CD8-positive, alpha-beta memory T cell (primary cell): ENCODE measurements at regions not wholly inside any gene's neighbourhood (a gene's known extent, or its start where the extent isn't known, plus 50 kb on each side); places are given as distances from the start of the nearest gene placed in this dataset.
"Not testable (repeated sequence)": the region's sequence is repeated elsewhere in the genome, so short reads cannot be mapped to it uniquely, and the experiment has no call there.

Experiments used
- CTCF ChIA-PET: fragments of 350-600 bp; sonication (Branson Sonifier 250); formaldehyde crosslinking; loops from one replicate; lab custom pipeline; 2021; ENCODE audit warnings: antibody characterized with exemption; lab: Charles Lee
- POLR2A ChIA-PET: fragments of 350-600 bp; sonication (Branson Sonifier 250); formaldehyde crosslinking; loops from one replicate; lab custom pipeline; 2021; ENCODE audit warnings: antibody characterized with exemption; lab: Charles Lee
- DNase-seq, 5 donors: peaks; one replicate each; pipeline versions ENCODE4 v3.0.0 to v3.0.0-alpha.2; 2020 to 2022; ENCODE audit warnings: mixed read lengths in 1 of 5
- H3K27ac ChIP-seq: one replicate; pipeline ENCODE4 v1.7.0; 2013; ENCODE audit warnings: low read depth, mild to moderate bottlenecking, low read length, moderate library complexity
- H3K27me3 ChIP-seq: 2 replicates; pipeline ENCODE4 v1.7.0; 2013; ENCODE audit warnings: low read length, mild to moderate bottlenecking; ENCODE audit not compliant: insufficient read depth, poor library complexity, severe bottlenecking
- H3K36me3 ChIP-seq: 2 replicates; pipeline ENCODE4 v1.7.0; 2013; ENCODE audit warnings: mild to moderate bottlenecking, low read length, moderate library complexity; ENCODE audit not compliant: insufficient read depth
- H3K4me1 ChIP-seq: 2 replicates; pipeline ENCODE4 v1.7.0; 2013; ENCODE audit warnings: mild to moderate bottlenecking, low read length, moderate library complexity; ENCODE audit not compliant: insufficient read depth
- H3K4me3 ChIP-seq: 2 replicates; pipeline ENCODE4 v1.7.0; 2013; ENCODE audit warnings: mild to moderate bottlenecking, low read length
- H3K9me3 ChIP-seq: 2 replicates; pipeline ENCODE4 v1.7.0; 2013; ENCODE audit warnings: mild to moderate bottlenecking, low read length
- H3K27ac Mint-ChIP-seq, 8 donors: one replicate each; pipeline ENCODE4 v1.8.0; 2020 to 2021; ENCODE audit warnings: mixed read lengths in 8 of 8, mild to moderate bottlenecking in 6 of 8, inconsistent platforms in 3 of 8, moderate library complexity in 3 of 8
- H3K27me3 Mint-ChIP-seq, 2 donors: one replicate each; pipeline ENCODE4 v1.8.0; 2020 to 2021; ENCODE audit warnings: mixed read lengths in 2 of 2, mild to moderate bottlenecking in 1 of 2, moderate library complexity in 1 of 2
- H3K36me3 Mint-ChIP-seq, 3 donors: one replicate each; pipeline ENCODE4 v1.8.0; 2020 to 2021; ENCODE audit warnings: mixed read lengths in 3 of 3, inconsistent platforms in 1 of 3, mild to moderate bottlenecking in 1 of 3
- H3K4me1 Mint-ChIP-seq, 3 donors: one replicate each; pipeline ENCODE4 v1.8.0; 2020 to 2021; ENCODE audit warnings: mixed read lengths in 3 of 3, inconsistent platforms in 1 of 3, mild to moderate bottlenecking in 1 of 3
- H3K4me3 Mint-ChIP-seq, 7 donors: one replicate each; pipeline ENCODE4 v1.8.0; 2020 to 2021; ENCODE audit warnings: mixed read lengths in 7 of 7, mild to moderate bottlenecking in 6 of 7, moderate library complexity in 4 of 7, inconsistent platforms in 2 of 7
- H3K9me3 Mint-ChIP-seq, 5 donors: one replicate each; pipeline ENCODE4 v1.8.0; 2020 to 2022; ENCODE audit warnings: mixed read lengths in 5 of 5, mild to moderate bottlenecking in 3 of 5, moderate library complexity in 2 of 5, inconsistent platforms in 1 of 5

DNA sequence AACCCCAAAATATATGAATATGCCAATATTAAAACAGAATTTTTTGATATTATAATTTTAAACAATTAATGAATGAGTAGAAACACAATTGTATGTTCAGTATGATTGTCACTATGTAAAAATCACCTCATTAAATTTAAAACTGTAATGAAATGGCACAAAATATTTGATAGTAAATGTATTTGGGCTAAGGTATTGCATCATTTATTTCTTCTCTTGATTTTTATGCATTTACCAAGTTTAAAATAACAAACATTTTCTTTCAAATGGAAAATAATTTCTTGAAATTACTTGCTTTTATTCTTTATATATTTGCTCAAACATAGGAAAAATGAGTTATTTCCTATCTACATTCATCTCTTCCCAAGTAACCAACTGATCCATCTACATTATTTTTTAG lies 782.6 kb downstream of the KCNJ3 start:
- Histone ChIP-seq H3K9me3 (no peaks in the 10 kb centered on the region), H3K36me3 (no peaks in the 10 kb centered on the region), H3K4me3 (no peak overlapping the region), H3K27me3 (no peaks in the 10 kb centered on the region), H3K4me1 (no peaks in the 10 kb centered on the region), H3K27ac (no peak overlapping the region)
- CTCF ChIA-PET: no interaction called here
- H3K4me1 Mint-ChIP-seq: no peaks in the 10 kb centered on the region
- H3K27ac Mint-ChIP-seq: no peak overlapping the region
- no peaks in the 10 kb centered on the region for H3K27me3 Mint-ChIP-seq
- H3K4me3 Mint-ChIP-seq: no peak overlapping the region
- H3K36me3 Mint-ChIP-seq: no peaks in the 10 kb centered on the region
- POLR2A ChIA-PET: no interaction called here
- no peak for DNase-seq
- H3K9me3 Mint-ChIP-seq: peaks cover 0 to 5% (median 3%) of the 10 kb centered on the region in 5 donors

DNA sequence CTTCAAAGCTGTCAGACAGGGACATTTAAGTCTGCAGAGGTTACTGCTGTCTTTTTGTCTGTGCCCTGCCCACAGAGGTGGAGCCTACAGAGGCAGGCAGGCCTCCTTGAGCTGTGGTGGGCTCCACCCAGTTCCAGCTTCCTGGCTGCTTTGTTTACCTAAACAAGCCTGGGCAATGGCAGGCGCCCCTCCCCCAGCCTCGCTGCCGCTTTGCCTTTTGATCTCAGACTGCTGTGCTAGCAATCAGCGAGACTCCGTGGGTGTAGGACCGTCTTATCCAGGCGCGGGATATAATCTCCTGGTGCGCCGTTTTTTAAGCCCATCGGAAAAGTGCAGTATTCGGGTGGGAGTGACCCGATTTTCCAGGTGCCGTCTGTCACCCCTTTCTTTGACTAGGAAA lies 773.5 kb downstream of the KCNJ3 start:
- H3K27ac ChIP-seq, H3K9me3 ChIP-seq, CTCF ChIA-PET, H3K4me1 ChIP-seq, H3K4me3 Mint-ChIP-seq, H3K27me3 ChIP-seq, H3K27me3 Mint-ChIP-seq, DNase-seq, H3K9me3 Mint-ChIP-seq, H3K27ac Mint-ChIP-seq, H3K36me3 ChIP-seq, H3K4me3 ChIP-seq, H3K36me3 Mint-ChIP-seq, H3K4me1 Mint-ChIP-seq, POLR2A ChIA-PET: not testable (repeated sequence)

- H3K36me3 ChIP-seq: no peaks in the 10 kb centered on the region
- no peak overlapping the region for H3K27ac ChIP-seq
- Mint-ChIP-seq H3K4me3 (no peak overlapping the region), H3K4me1 (no peaks in the 10 kb centered on the region), H3K36me3 (no peaks in the 10 kb centered on the region), H3K27ac (no peak overlapping the region), H3K27me3 (no peaks in the 10 kb centered on the region), H3K9me3 (no peaks in the 10 kb centered on the region)
- ChIA-PET CTCF (no interaction called here), POLR2A (no interaction called here)
- H3K27me3 ChIP-seq: no peaks in the 10 kb centered on the region
- no peak overlapping the region for H3K4me3 ChIP-seq
- no peak for DNase-seq
- H3K4me1 ChIP-seq: no peaks in the 10 kb centered on the region
- no peaks in the 10 kb centered on the region for H3K9me3 ChIP-seq
Observed at GRCh38 chr2:155456222-155456621, 757.7 kb downstream of the KCNJ3 start.

GRCh38 chr2:155442755-155443372 lies 744.4 kb downstream of the KCNJ3 start:
- Histone ChIP-seq H3K4me3 (no peak overlapping the region), H3K27me3 (no peaks in the 10 kb centered on the region), H3K9me3 (no peaks in the 10 kb centered on the region), H3K36me3 (no peaks in the 10 kb centered on the region), H3K27ac (no peak overlapping the region), H3K4me1 (no peaks in the 10 kb centered on the region)
- Mint-ChIP-seq H3K27me3 (no peaks in the 10 kb centered on the region), H3K27ac (no peak overlapping the region), H3K4me3 (no peak overlapping the region), H3K4me1 (no peaks in the 10 kb centered on the region), H3K36me3 (no peaks in the 10 kb centered on the region), H3K9me3 (peaks cover 5 to 17% (median 6%) of the 10 kb centered on the region in 5 donors)
- no peak for DNase-seq
- ChIA-PET POLR2A (no interaction called here), CTCF (no interaction called here)

DNA sequence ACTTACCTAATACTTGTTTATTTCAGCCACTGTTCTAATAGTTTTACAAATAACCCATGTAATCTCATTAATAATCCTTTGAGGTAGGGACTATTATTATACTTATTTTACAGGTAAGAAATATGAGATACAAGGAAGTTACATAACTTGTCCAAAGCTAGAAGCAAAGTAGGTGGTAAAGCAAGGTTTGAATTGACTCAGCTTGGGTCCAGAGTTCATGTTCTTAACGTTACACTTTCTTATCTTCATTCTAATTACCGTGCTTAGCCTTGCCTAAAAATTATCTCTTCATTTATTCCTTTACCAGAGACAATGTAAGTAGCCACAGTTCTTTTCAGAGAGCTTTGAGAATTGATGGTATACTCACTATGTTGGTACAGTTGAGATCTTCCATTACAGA lies 743.6 kb downstream of the KCNJ3 start:
- DNase-seq: no peak
- H3K4me3 ChIP-seq: no peak overlapping the region
- H3K9me3 ChIP-seq: no peaks in the 10 kb centered on the region
- no peaks in the 10 kb centered on the region for H3K36me3 Mint-ChIP-seq
- H3K27me3 ChIP-seq: no peaks in the 10 kb centered on the region
- ChIA-PET CTCF (no interaction called here), POLR2A (no interaction called here)
- no peak overlapping the region for H3K4me3 Mint-ChIP-seq
- H3K27me3 Mint-ChIP-seq: no peaks in the 10 kb centered on the region
- no peaks in the 10 kb centered on the region for H3K4me1 Mint-ChIP-seq
- no peak overlapping the region for H3K27ac ChIP-seq
- no peak overlapping the region for H3K27ac Mint-ChIP-seq
- no peaks in the 10 kb centered on the region for H3K36me3 ChIP-seq
- H3K9me3 Mint-ChIP-seq: peaks cover 5 to 21% (median 6%) of the 10 kb centered on the region in 5 donors
- H3K4me1 ChIP-seq: no peaks in the 10 kb centered on the region

DNA sequence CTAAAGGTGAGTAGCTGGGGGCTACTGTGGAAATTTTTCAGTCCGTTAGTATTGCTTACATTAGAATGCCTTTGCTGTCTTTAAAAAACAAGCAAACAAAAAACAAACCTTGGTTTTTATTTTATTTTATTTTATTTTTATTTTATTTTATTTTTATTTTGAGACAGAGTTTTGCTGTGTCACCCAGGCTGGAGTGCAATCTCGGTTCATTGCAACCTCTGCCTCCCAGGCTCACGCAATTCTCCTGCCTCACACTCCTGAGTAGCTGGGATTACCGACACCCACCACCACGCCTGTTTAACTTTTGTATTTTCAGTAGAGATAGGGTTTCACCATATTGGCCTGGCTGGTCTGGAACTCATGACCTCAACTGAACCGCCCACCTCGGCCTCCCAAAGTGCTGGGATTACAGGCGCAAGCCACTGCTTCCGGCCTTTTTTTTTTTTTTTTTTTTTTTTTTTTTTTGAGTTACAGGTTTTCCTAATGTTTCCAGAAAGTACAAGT lies 732.6 kb downstream of the KCNJ3 start:
- DNase-seq: no peak
- Mint-ChIP-seq H3K27ac (no peak overlapping the region), H3K9me3 (peaks cover 0 to 4% (median 3%) of the 10 kb centered on the region in 5 donors), H3K4me1 (no peaks in the 10 kb centered on the region), H3K27me3 (no peaks in the 10 kb centered on the region), H3K4me3 (no peak overlapping the region), H3K36me3 (no peaks in the 10 kb centered on the region)
- H3K27me3 ChIP-seq: no peaks in the 10 kb centered on the region
- H3K9me3 ChIP-seq: no peaks in the 10 kb centered on the region
- no peaks in the 10 kb centered on the region for H3K36me3 ChIP-seq
- no peak overlapping the region for H3K27ac ChIP-seq
- POLR2A ChIA-PET: no interaction called here
- CTCF ChIA-PET: no interaction called here
- H3K4me3 ChIP-seq: no peak overlapping the region
- no peaks in the 10 kb centered on the region for H3K4me1 ChIP-seq

GRCh38 chr2:155427470-155427869 lies 729.0 kb downstream of the KCNJ3 start:
- Mint-ChIP-seq H3K4me1 (no peaks in the 10 kb centered on the region), H3K36me3 (no peaks in the 10 kb centered on the region), H3K4me3 (no peak overlapping the region), H3K27ac (no peak overlapping the region), H3K27me3 (no peaks in the 10 kb centered on the region), H3K9me3 (peaks cover 0 to 4% (median 0%) of the 10 kb centered on the region in 5 donors)
- no peaks in the 10 kb centered on the region for H3K4me1 ChIP-seq
- ChIA-PET POLR2A (no interaction called here), CTCF (no interaction called here)
- DNase-seq: no peak
- no peaks in the 10 kb centered on the region for H3K36me3 ChIP-seq
- H3K4me3 ChIP-seq: no peak overlapping the region
- H3K27me3 ChIP-seq: no peaks in the 10 kb centered on the region
- no peaks in the 10 kb centered on the region for H3K9me3 ChIP-seq
- no peak overlapping the region for H3K27ac ChIP-seq

DNA sequence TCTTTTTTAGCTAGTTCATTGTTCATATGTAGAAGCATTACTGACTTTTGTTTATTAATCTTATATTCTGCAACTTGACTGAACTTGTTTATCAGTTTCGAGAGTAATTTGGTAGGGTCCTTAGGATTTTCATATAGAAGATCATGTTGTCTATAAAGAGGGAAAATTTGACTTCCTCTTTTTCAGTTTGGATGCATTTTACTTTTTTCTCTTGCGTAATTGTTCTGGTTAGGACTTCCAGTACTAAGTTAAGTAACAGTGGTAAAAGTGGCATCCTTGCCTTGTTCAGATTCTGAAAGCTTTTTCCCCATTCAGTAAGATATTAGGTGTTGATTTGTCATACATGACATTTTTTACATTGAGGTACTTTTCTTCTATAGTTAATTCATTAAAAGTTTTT lies 726.0 kb downstream of the KCNJ3 start:
- H3K4me3 ChIP-seq: no peak overlapping the region
- no peaks in the 10 kb centered on the region for H3K27me3 Mint-ChIP-seq
- H3K9me3 ChIP-seq: no peaks in the 10 kb centered on the region
- H3K36me3 Mint-ChIP-seq: no peaks in the 10 kb centered on the region
- H3K36me3 ChIP-seq: no peaks in the 10 kb centered on the region
- H3K4me1 ChIP-seq: no peaks in the 10 kb centered on the region
- H3K27ac ChIP-seq: no peak overlapping the region
- H3K4me1 Mint-ChIP-seq: no peaks in the 10 kb centered on the region
- H3K9me3 Mint-ChIP-seq: peaks cover 0 to 4% (median 0%) of the 10 kb centered on the region in 5 donors
- no peak overlapping the region for H3K4me3 Mint-ChIP-seq
- ChIA-PET CTCF (no interaction called here), POLR2A (no interaction called here)
- no peak overlapping the region for H3K27ac Mint-ChIP-seq
- H3K27me3 ChIP-seq: no peaks in the 10 kb centered on the region
- DNase-seq: no peak
